WTC11 (cell line): ENCODE measurements at regions not wholly inside any gene's neighbourhood (a gene's known extent, or its start where the extent isn't known, plus 50 kb on each side); places are given as distances from the start of the nearest gene placed in this dataset.

Experiments
- ATAC-seq: fragments of 200-7000 bp; cut with Tn5 transposase; 2 replicates; pipeline ENCODE4 v1.10.0; 2021; ENCODE audit warnings: mild to moderate bottlenecking, moderate library complexity
- CTCF ChIA-PET: fragments of 300-600 bp; sonication (Branson Sonifier 250); formaldehyde crosslinking; loops from one replicate; lab custom pipeline; 2021; ENCODE audit warnings: antibody characterized with exemption; lab: Charles Lee
- POLR2A ChIA-PET: fragments of 350-600 bp; sonication (Branson Sonifier 250); formaldehyde crosslinking; loops from one replicate; lab custom pipeline; 2021; ENCODE audit warnings: antibody characterized with exemption; lab: Charles Lee
- DNase-seq: peaks from one replicate; pipeline ENCODE4 v3.0.0; 2021; ENCODE audit warnings: low spot score
- H3K27ac Mint-ChIP-seq: 2 replicates; pipeline ENCODE4 v1.8.0; 2021; ENCODE audit warnings: mixed read lengths
- H3K27me3 Mint-ChIP-seq: 2 replicates; pipeline ENCODE4 v1.8.0; 2021; ENCODE audit warnings: low read depth, mild to moderate bottlenecking, moderate library complexity, mixed read lengths
- H3K36me3 Mint-ChIP-seq: 2 replicates; pipeline ENCODE4 v1.8.0; 2021; ENCODE audit warnings: mixed read lengths
- H3K4me1 Mint-ChIP-seq: 2 replicates; pipeline ENCODE4 v1.8.0; 2022; ENCODE audit warnings: mixed read lengths
- H3K4me3 Mint-ChIP-seq: 2 replicates; pipeline ENCODE4 v1.8.0; 2021; ENCODE audit warnings: mild to moderate bottlenecking, moderate library complexity, mixed read lengths
- H3K9me3 Mint-ChIP-seq: 2 replicates; pipeline ENCODE4 v1.8.0; 2021; ENCODE audit warnings: mixed read lengths
- CREB1 ChIP-seq: sonication (generic); formaldehyde crosslinking; IDR thresholded peaks from 2 replicates; pipeline ENCODE4 v1.8.0; 2023; ENCODE audit warnings: mild to moderate bottlenecking, missing genetic modification reagents
- FOXJ3 ChIP-seq: sonication (generic); formaldehyde crosslinking; IDR thresholded peaks from 2 replicates; pipeline ENCODE4 v1.9.0; 2021; ENCODE audit warnings: missing genetic modification reagents, mild to moderate bottlenecking, borderline replicate concordance
- IRF2 ChIP-seq: sonication (generic); formaldehyde crosslinking; IDR thresholded peaks from 2 replicates; pipeline ENCODE4 v1.8.0; 2022; ENCODE audit warnings: low read depth, missing genetic modification reagents, borderline replicate concordance
- NFATC4 ChIP-seq: fragments of 250-450 bp; sonication (Bioruptor Pico); IDR thresholded peaks from 2 replicates; pipeline ENCODE4 v1.9.0; 2021; ENCODE audit warnings: mild to moderate bottlenecking
- TCF7 ChIP-seq: sonication (generic); formaldehyde crosslinking; IDR thresholded peaks from 2 replicates; pipeline ENCODE4 v1.8.0; 2022; ENCODE audit warnings: mild to moderate bottlenecking, low read depth, missing genetic modification reagents, moderate library complexity
- TEAD1 ChIP-seq: sonication (generic); formaldehyde crosslinking; IDR thresholded peaks from 2 replicates; pipeline ENCODE4 v1.8.0; 2022; ENCODE audit warnings: mild to moderate bottlenecking, missing genetic modification reagents
- ZNF232 ChIP-seq: sonication (generic); formaldehyde crosslinking; IDR thresholded peaks from 2 replicates; pipeline ENCODE4 v1.8.0; 2022; ENCODE audit warnings: mild to moderate bottlenecking, missing genetic modification reagents
- ZNF671 ChIP-seq: fragments of 250-450 bp; sonication (Bioruptor Pico); IDR thresholded peaks from 2 replicates; pipeline ENCODE4 v1.8.0; 2021; ENCODE audit warnings: mild to moderate bottlenecking
- TF ChIP-seq, protein P1 (sequence below): fragments of 250-450 bp; sonication (Bioruptor Pico); IDR thresholded peaks from 2 replicates; pipeline ENCODE4 v1.9.0; 2021; ENCODE audit warnings: moderate library complexity, mild to moderate bottlenecking, inconsistent platforms, borderline replicate concordance
- TF ChIP-seq, protein P2 (sequence below): sonication (generic); formaldehyde crosslinking; IDR thresholded peaks from 2 replicates; pipeline ENCODE4 v1.8.0; 2022; ENCODE audit warnings: mild to moderate bottlenecking, missing genetic modification reagents
- TF ChIP-seq, protein P3 (sequence below): fragments of 250-450 bp; sonication (Bioruptor Pico); IDR thresholded peaks from 2 replicates; pipeline ENCODE4 v1.8.0; 2021; ENCODE audit warnings: mild to moderate bottlenecking
- TF ChIP-seq, protein P4 (sequence below): fragments of 250-450 bp; sonication (Bioruptor Pico); IDR thresholded peaks from 2 replicates; pipeline ENCODE4 v1.9.0; 2021; ENCODE audit warnings: mild to moderate bottlenecking
- TF ChIP-seq, protein P5 (sequence below): sonication (generic); formaldehyde crosslinking; IDR thresholded peaks from 2 replicates; pipeline ENCODE4 v1.8.1; 2022; ENCODE audit warnings: low read depth, mild to moderate bottlenecking, moderate library complexity, missing genetic modification reagents, borderline replicate concordance
- TF ChIP-seq, protein P6 (sequence below): sonication (generic); formaldehyde crosslinking; IDR thresholded peaks from 2 replicates; pipeline ENCODE4 v1.8.1; 2023; ENCODE audit warnings: mild to moderate bottlenecking, moderate library complexity, missing genetic modification reagents
- TF ChIP-seq, protein P7 (sequence below): fragments of 250-450 bp; sonication (Bioruptor Pico); IDR thresholded peaks from 2 replicates; pipeline ENCODE4 v2.1.2; 2022; ENCODE audit warnings: mild to moderate bottlenecking, moderate library complexity
- TF ChIP-seq, protein P8 (sequence below): sonication (generic); formaldehyde crosslinking; IDR thresholded peaks from 2 replicates; pipeline ENCODE4 v1.8.0; 2023; ENCODE audit warnings: missing genetic modification reagents
- TF ChIP-seq, protein P9 (sequence below): sonication (generic); formaldehyde crosslinking; conservative IDR thresholded peaks from 2 replicates; pipeline ENCODE4 v1.8.1; 2022; ENCODE audit warnings: mild to moderate bottlenecking, missing genetic modification reagents
- TF ChIP-seq, protein P10 (sequence below): sonication (generic); formaldehyde crosslinking; IDR thresholded peaks from 2 replicates; pipeline ENCODE4 v1.8.0; 2022; ENCODE audit warnings: mild to moderate bottlenecking, missing genetic modification reagents

DNA sequence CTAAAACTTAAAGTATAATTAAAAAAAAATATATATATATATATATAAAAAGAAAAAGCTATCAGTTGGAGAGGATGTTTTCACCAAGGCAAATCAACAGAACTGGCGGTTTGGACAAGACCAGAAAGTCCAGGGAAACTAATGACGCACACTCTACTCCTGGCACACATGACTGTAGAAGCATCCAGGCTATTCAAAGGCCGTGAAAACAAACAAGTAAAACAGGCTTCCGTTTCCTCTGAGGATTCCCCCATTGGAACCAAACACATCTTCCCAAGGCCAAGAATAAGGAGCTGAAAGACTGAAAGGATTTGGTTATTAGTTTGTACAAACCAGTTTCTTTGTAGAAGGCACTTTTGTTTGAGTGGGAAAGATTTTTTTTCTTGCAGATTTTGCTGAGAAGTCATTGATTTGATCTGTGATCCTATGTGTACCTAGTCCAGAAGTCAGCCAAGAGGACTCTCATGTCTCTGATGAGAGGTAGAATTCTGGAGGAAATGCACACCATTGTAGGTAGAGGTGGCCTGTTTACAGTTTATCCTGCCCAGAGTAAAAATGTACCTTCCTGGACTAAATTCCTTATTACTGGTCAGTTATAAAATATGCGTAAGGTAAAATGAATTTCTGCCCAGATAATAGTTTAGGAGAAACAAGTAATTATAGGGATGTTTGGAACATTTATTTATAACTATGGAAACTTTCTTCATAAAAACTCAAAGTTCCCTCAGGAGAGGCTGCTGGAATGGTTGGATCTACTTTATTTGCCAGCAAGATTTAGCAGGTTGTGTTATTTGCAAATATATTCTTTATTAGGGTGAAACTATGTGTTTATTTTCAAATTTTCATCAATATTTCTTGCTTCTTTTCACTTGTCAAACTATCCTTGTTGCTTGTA is 66.5 kb downstream of the DMP1 start:
- Mint-ChIP-seq H3K36me3 (peaks cover 12% of the 10 kb centered on the region), H3K4me3 (no peak overlapping the region), H3K27me3 (no peaks in the 10 kb centered on the region)
- POLR2A ChIA-PET: no interaction called here
- TF ChIP-seq, protein P1, sequence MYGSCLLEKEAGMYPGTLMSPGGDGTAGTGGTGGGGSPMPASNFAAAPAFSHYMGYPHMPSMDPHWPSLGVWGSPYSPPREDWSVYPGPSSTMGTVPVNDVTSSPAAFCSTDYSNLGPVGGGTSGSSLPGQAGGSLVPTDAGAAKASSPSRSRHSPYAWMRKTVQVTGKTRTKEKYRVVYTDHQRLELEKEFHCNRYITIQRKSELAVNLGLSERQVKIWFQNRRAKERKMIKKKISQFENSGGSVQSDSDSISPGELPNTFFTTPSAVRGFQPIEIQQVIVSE (CRISPR knock-in tag): no peak
- TF ChIP-seq, protein P2, sequence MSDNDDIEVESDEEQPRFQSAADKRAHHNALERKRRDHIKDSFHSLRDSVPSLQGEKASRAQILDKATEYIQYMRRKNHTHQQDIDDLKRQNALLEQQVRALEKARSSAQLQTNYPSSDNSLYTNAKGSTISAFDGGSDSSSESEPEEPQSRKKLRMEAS (CRISPR knock-in tag): no peak
- TF ChIP-seq, protein P3, sequence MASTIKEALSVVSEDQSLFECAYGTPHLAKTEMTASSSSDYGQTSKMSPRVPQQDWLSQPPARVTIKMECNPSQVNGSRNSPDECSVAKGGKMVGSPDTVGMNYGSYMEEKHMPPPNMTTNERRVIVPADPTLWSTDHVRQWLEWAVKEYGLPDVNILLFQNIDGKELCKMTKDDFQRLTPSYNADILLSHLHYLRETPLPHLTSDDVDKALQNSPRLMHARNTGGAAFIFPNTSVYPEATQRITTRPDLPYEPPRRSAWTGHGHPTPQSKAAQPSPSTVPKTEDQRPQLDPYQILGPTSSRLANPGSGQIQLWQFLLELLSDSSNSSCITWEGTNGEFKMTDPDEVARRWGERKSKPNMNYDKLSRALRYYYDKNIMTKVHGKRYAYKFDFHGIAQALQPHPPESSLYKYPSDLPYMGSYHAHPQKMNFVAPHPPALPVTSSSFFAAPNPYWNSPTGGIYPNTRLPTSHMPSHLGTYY (CRISPR knock-in tag): no peak
- TF ChIP-seq, protein P4, sequence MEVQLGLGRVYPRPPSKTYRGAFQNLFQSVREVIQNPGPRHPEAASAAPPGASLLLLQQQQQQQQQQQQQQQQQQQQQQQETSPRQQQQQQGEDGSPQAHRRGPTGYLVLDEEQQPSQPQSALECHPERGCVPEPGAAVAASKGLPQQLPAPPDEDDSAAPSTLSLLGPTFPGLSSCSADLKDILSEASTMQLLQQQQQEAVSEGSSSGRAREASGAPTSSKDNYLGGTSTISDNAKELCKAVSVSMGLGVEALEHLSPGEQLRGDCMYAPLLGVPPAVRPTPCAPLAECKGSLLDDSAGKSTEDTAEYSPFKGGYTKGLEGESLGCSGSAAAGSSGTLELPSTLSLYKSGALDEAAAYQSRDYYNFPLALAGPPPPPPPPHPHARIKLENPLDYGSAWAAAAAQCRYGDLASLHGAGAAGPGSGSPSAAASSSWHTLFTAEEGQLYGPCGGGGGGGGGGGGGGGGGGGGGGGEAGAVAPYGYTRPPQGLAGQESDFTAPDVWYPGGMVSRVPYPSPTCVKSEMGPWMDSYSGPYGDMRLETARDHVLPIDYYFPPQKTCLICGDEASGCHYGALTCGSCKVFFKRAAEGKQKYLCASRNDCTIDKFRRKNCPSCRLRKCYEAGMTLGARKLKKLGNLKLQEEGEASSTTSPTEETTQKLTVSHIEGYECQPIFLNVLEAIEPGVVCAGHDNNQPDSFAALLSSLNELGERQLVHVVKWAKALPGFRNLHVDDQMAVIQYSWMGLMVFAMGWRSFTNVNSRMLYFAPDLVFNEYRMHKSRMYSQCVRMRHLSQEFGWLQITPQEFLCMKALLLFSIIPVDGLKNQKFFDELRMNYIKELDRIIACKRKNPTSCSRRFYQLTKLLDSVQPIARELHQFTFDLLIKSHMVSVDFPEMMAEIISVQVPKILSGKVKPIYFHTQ (CRISPR knock-in tag): no peak
- TF ChIP-seq FOXJ3 (CRISPR knock-in tag) (no peak), ZNF671 (no peak), IRF2 (no peak), TEAD1 (CRISPR knock-in tag) (no peak), TCF7 (CRISPR knock-in tag) (no peak)
- TF ChIP-seq, protein P5, sequence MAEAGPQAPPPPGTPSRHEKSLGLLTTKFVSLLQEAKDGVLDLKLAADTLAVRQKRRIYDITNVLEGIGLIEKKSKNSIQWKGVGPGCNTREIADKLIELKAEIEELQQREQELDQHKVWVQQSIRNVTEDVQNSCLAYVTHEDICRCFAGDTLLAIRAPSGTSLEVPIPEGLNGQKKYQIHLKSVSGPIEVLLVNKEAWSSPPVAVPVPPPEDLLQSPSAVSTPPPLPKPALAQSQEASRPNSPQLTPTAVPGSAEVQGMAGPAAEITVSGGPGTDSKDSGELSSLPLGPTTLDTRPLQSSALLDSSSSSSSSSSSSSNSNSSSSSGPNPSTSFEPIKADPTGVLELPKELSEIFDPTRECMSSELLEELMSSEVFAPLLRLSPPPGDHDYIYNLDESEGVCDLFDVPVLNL: no peak
- TF ChIP-seq, protein P6, sequence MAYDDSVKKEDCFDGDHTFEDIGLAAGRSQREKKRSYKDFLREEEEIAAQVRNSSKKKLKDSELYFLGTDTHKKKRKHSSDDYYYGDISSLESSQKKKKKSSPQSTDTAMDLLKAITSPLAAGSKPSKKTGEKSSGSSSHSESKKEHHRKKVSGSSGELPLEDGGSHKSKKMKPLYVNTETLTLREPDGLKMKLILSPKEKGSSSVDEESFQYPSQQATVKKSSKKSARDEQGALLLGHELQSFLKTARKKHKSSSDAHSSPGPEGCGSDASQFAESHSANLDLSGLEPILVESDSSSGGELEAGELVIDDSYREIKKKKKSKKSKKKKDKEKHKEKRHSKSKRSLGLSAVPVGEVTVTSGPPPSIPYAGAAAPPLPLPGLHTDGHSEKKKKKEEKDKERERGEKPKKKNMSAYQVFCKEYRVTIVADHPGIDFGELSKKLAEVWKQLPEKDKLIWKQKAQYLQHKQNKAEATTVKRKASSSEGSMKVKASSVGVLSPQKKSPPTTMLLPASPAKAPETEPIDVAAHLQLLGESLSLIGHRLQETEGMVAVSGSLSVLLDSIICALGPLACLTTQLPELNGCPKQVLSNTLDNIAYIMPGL (CRISPR knock-in tag): no peak
- TF ChIP-seq, protein P7, sequence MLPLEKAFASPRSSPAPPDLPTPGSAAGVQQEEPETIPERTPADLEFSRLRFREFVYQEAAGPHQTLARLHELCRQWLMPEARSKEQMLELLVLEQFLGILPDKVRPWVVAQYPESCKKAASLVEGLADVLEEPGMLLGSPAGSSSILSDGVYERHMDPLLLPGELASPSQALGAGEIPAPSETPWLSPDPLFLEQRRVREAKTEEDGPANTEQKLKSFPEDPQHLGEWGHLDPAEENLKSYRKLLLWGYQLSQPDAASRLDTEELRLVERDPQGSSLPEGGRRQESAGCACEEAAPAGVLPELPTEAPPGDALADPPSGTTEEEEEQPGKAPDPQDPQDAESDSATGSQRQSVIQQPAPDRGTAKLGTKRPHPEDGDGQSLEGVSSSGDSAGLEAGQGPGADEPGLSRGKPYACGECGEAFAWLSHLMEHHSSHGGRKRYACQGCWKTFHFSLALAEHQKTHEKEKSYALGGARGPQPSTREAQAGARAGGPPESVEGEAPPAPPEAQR: no peak
- TF ChIP-seq, all 79 proteins: peak for 0
- Mint-ChIP-seq H3K27ac (no peak overlapping the region), H3K9me3 (peaks cover 25% of the 10 kb centered on the region), H3K4me1 (0 out of 2 replicates have a peak, but pooled peaks cover 6% of the 10 kb centered on the region)
- ATAC-seq (no peak), DNase-seq (no peak)
- CTCF ChIA-PET: no interaction called here

DNA sequence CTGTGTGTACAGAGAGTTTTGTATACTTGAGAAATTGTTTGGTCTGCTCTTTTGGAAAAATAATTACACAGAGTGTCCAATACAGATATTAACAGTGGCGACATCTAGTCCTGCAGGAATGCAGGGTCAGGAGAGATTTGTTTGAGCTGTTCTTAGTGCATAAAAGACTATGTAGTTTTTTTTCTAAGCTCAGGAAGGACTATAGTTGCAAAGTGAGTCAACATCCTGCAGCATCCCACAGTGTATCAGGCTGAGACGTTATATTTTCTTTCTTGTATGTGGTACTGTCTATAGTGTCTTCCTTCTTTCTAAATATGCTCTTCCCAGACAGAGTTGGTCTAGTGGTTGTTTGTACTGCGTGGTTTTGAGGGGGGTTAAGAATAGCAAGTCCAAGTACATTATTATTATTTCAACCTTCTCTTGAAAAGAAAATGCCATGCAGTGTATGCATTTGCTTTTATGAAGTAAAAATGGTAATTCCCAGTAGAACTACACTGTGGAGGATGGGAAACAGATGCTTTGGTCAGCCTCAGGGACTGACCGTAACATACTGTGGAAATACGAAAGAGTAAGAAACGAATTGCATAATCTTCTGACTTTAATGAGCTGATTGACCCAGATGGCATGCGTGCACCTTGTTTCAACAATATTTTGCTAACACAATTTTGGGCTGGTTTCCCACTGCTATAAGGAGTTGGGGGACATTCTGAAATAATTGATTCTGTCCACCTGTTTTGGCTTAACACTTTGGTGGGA is 67.4 kb downstream of the DMP1 start:
- POLR2A ChIA-PET: no interaction called here
- H3K27me3 Mint-ChIP-seq: no peaks in the 10 kb centered on the region
- H3K27ac Mint-ChIP-seq: no peak overlapping the region
- peaks cover 24% of the 10 kb centered on the region for H3K9me3 Mint-ChIP-seq
- H3K4me1 Mint-ChIP-seq: 0 out of 2 replicates have a peak, but pooled peaks cover 6% of the 10 kb centered on the region
- no peak overlapping the region for H3K4me3 Mint-ChIP-seq
- CTCF ChIA-PET: no interaction called here
- peaks cover 4% of the 10 kb centered on the region; the same call in 1 of the 2 replicates for H3K36me3 Mint-ChIP-seq
- no peak for DNase-seq
- ATAC-seq: no peak
- TF ChIP-seq, protein P8, sequence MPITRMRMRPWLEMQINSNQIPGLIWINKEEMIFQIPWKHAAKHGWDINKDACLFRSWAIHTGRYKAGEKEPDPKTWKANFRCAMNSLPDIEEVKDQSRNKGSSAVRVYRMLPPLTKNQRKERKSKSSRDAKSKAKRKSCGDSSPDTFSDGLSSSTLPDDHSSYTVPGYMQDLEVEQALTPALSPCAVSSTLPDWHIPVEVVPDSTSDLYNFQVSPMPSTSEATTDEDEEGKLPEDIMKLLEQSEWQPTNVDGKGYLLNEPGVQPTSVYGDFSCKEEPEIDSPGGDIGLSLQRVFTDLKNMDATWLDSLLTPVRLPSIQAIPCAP (CRISPR knock-in tag): no peak
- TF ChIP-seq NFATC4 (CRISPR knock-in tag) (no peak), ZNF232 (no peak), CREB1 (CRISPR knock-in tag) (no peak)
- TF ChIP-seq, protein P9, sequence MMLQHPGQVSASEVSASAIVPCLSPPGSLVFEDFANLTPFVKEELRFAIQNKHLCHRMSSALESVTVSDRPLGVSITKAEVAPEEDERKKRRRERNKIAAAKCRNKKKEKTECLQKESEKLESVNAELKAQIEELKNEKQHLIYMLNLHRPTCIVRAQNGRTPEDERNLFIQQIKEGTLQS: no peak
- TF ChIP-seq, protein P10, sequence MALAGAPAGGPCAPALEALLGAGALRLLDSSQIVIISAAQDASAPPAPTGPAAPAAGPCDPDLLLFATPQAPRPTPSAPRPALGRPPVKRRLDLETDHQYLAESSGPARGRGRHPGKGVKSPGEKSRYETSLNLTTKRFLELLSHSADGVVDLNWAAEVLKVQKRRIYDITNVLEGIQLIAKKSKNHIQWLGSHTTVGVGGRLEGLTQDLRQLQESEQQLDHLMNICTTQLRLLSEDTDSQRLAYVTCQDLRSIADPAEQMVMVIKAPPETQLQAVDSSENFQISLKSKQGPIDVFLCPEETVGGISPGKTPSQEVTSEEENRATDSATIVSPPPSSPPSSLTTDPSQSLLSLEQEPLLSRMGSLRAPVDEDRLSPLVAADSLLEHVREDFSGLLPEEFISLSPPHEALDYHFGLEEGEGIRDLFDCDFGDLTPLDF: no peak
